Posterior cingulate gyrus (tissue), 11 donors: ENCODE measurements at regions not wholly inside any gene's neighbourhood (a gene's known extent, or its start where the extent isn't known, plus 50 kb on each side); places are given as distances from the start of the nearest gene placed in this dataset.
"Not testable (repeated sequence)": the region's sequence is repeated elsewhere in the genome, so short reads cannot be mapped to it uniquely, and the experiment has no call there.

Source experiments
- DNase-seq, 10 donors: peaks; one replicate each; pipeline versions ENCODE4 v3.0.0 to v3.0.0-alpha.2; 2020 to 2021; ENCODE audit warnings: mixed read lengths in 3 of 10
- intact Hi-C: fragments of 100-400 bp; cut with DNase I; formaldehyde crosslinking; loops from one replicate; pipeline ENCODE4 v1.15.1; 2023

DNA sequence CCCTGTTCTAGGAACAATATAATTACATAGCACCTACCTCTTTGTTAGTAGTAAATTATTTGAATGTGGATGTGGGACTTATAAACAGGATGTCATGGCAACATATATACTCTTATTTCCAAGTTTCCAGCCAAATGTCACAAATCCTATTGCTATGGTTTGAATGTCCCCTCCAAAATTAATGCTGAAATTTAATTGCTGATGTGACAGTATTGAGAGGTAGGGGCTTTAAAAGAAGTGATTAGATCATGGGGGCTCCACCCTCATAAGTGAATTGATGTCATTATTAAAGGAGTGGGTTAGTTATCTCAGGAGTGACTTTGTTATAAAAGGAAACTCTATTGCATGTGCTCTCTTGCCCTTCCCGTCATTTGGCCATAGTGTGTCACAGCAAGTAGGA lies 164.2 kb upstream of the ATF7IP start:
- intact Hi-C loops, result no loop called here
- no peak for DNase-seq

DNA sequence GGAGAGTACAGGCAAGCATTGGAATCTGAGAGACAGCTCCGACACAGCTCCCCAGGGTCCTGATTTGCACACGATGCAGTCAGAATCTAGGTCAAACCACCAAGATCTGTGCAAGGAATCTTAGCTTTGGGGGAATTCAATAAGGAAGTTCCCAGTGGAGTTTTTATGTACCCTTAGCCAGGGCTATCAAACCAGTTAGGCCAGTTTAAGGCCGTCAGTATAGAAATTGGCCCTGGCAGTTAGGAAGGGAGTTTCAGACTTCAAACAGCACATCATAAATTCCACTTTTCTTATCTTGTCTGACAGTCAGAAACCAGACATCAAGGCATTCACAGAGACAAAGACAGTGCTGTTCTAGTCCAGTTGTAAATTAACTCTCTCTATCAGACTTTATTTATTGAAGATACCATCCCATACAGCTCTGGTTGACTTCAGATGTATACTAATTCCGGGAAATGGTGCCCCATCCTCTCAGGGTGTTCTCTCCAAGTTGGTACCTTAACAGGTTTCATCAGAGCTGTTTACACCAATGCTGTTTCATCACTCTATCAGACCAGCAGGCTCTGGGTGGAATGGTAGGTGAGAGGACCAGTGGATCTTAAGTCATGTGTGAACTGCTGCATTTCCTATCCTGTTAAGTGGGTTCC lies 157.5 kb upstream of the ATF7IP start:
- intact Hi-C loops, result no loop called here
- no peak for DNase-seq

DNA sequence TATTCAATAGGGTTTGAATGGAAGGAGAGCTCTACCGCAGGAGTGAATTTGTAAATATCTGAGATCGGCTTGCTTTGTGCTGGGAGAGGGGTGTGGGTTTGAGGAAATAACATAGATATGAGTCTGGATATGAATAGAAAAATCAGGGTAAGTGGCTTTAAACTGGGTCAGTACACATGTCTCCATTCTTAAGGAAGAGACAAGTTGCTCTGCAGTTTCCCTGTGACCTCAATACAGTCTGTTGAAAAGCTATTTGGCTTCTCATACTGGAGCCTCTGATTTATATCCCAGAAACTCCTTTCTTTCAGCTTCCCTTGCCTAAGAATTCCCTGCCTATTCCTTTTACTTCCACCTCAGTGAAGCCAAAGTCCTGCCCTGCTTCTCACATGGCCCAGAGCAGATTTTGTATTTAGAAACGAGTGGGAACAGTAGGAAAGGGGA lies 153.5 kb upstream of the ATF7IP start:
- no peak for DNase-seq
- intact Hi-C loops, result no loop called here

DNA sequence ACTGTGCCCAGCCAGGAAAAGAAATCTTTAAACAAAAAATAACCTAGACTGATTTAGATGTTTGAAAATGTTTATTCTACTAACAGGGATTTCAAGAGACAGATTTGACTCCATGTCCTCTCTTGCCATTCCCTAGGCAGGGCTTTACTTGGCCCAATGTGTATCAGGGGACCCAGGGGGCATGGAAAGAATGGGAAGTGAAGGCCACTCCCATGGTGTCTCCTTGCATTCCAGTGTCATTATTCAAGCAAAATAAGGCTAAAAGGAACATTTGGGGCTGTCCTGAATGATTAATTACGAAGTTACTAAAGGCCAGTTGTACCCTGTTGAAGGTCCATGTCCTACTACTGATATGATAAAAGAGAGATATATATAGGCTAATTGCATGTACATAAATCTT lies 151.9 kb upstream of the ATF7IP start:
- intact Hi-C loops, result no loop called here
- DNase-seq, result no peak

DNA sequence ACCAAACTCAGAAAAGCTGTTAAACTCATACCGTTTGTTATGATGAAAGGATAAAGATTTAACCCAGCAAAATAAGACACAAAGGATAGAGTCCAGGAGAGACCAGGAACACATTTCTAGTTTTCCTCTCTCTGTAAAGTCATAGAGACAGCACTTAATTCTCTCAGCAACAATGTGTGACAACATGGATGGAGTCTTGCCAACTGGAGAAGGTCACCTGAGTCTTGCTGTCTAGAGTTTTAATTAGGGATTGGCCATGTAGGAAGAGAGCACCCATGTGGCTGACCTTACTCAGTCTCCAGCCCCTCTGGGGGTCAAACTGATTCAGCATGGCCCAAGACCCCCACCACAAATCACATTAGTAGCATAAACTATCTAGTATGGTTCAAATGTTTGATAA lies 151.0 kb upstream of the ATF7IP start:
- DNase-seq, result no peak
- intact Hi-C loops, result no loop called here

DNA sequence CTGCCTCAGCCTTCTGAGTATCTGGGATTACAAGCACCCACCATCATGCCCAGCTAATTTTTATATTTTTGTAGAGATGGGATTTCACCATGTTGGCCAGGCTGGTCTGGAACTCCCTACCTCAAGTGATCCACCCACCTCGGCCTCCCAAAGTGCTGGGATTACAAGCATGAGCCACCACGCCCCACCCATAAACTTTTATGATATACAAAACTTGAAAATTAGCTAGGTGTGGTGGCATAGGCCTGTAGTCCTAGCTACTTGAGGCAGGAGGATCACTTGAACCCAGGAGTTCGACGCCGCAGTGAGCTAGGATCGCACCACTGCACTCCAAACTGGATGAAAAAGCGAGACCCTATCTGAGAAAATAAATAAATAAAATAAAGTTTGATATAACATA lies 149.5 kb upstream of the ATF7IP start:
- DNase-seq, intact Hi-C loops: not testable (repeated sequence)

DNA sequence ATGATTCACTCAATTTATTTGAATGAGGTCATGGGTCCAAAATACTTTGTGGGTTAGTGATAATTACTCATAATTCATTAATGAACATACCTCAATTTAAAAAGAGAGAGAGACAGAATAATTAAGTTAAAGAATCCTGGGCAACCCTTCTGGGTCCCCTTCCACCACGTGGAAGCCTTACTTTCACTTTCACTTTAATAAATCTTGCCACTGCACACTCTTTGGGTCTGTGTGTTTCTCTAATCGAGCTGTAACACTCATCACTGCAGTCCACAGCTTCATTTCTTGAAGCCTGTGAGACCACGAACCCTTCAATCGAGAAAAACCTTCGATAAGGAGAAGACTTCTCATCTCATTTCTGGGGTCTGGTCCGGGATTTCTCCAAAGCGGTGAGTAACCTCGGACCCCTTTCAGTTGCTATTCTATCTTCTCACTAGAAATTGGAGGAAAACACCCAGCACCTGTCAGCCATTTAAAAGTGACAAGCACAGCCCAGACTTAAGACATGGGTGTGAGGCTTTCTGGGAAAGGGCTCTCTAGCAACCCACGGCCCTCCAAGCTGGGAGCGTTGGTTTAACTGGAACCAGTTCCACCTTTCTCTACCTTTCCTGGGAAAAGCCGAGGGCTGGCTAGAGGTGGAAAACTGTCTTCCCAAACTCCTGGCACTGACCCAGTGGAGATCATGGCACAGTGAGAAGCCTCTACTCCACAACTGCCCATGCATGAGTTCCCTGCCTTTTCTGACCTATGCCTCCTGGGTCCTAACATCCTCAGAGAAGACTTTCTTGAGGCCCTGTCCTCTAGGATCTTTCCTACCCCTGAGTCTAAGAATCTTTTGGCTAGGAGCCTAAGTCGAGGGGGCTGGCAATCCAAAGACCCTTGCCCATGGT lies 148.8 kb upstream of the ATF7IP start:
- intact Hi-C loops, result no loop called here
- DNase-seq, result no peak

DNA sequence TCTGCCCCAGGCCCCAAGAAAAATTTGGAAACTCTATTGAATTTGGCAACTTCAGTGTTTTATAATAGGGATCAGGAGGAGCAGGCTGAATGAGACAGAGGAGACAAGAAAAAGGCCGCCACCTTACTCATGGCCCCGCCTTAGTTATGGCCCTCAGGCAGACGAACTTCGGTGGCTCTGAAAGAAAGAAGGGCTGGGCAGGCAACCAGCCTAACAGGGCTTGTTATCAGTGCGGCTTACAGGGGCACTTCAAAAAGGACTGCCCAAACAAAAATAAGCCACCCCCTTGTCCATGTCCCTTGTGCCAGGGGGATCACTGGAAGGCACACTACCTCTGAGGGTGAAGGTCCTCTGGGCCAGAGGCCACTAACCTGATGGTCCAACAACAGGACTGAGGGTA lies 146.3 kb upstream of the ATF7IP start:
- intact Hi-C loops, result no loop called here
- no peak for DNase-seq

DNA sequence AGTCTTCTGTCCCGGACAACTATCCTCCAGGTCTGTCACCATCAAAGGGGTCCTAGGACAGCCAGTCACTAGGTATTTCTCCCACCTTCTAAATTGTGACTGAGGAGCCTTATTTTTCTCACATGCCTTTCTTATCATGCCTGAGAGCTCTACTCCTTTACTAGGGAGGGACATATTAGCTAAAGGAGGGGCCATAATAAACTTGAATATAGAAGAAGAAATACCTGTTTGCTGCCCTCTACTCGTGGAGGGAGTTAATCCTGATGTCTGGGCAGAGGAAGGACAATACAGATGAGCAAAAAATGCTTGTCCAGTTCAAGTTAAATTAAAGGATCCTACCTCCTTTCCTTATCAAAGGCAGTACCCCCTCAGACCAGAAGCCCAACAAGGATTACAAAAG lies 145.8 kb upstream of the ATF7IP start:
- not testable (repeated sequence) for DNase-seq
- intact Hi-C loops, result loop anchor here (10.0 kb wide), 1 partner anchor 325 kb away; no protein-coding TSS in a partner anchor

DNA sequence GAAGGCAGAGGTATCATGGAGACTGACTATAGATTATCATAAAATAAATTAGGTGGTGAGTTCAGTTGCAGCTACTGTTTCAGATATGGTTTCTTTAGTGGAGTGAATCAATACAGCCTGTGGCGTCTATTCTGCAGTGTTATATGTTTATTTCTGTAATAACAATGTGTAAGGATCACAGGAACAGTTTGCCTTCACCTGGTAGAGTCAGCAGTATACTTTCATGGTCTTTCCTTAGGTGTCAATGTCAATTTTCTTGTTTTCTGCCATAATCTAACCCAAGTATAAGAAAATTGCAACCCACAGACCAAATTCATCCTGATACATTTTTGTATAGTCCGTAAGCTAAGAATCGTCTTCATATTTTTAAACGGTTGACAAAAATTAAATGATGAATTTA lies 140.4 kb upstream of the ATF7IP start:
- DNase-seq, result no peak

DNA sequence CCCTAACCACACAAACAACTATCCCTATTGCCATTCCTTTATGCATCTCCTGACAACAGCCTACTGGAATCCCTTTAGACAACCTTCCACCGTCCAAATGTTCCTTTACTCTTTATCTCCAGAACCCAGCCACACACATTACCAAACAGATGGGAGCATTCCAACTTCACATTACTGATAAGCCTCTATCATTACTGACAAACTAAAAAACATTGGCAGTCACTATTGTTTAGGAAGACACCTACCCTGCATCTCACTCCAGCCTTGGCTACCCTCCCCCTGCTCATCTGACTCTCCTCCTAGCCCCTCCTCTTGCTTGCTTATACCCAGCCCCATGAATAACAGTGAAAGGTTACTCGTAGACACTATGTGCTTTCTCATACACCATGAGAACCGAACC lies 130.3 kb upstream of the ATF7IP start:
- intact Hi-C loops, result loop anchor here (5.0 kb wide), 2 partner anchors 132 to 182 kb away; partner anchors contain the start of gene ATF7IP
- DNase-seq, result not testable (repeated sequence)

More for the DNA sequence above, 140.4 kb upstream of the ATF7IP start:
- intact Hi-C loops, result loop anchor here (10.0 kb wide), 1 partner anchor 320 kb away; no protein-coding TSS in a partner anchor

DNA sequence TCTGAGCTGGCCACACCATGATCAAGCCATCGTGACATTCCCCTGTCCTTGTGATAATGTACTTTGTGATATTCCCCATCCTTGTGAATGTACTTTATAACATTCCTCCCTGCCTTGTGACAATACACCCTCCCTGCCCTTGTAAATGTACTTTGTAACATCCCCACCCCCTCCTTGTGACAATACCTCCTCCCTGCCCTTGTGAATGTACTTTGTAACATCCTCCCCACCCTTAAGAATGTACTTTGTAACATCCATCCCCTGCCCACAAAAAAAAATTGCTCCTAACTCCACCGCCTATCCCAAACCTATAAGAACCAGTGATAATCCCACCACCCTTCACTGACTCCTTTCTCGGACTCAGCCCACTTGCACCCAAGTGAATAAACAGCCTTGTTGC lies 128.8 kb upstream of the ATF7IP start:
- DNase-seq, result not testable (repeated sequence)
- intact Hi-C loops, result loop anchor here (5.0 kb wide), 2 partner anchors 131 to 181 kb away; partner anchors contain the start of gene ATF7IP

DNA sequence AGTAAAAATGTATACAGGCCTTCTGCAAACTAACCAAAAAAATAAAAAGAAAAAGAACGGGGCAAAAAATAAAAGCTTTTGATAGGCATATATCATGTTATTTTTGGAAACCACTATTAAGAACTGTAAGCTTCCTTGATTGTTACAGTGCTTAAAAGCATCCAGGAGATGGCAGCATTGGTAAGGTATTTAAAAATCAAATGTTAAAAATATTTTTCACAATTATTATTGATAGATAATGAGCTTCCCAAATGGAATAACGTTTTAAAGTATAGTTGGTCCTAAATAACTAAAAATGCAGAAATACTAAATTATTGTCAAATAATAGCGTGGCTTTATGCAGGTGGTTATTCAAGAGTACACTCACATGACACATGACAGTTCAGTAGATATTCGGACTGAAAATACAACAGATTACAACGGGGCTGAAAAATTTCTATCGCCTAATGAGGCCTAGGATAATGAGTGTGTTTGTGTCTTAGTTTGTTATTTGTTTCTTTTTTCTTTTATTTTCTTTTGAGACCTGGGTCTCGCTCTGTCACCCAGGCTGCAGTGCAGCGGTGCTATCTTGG lies 127.2 kb upstream of the ATF7IP start:
- intact Hi-C loops, result loop anchor here (2.0 to 5.0 kb wide), 4 partner anchors 129 to 426 kb away; partner anchors contain the start of gene ATF7IP

DNA sequence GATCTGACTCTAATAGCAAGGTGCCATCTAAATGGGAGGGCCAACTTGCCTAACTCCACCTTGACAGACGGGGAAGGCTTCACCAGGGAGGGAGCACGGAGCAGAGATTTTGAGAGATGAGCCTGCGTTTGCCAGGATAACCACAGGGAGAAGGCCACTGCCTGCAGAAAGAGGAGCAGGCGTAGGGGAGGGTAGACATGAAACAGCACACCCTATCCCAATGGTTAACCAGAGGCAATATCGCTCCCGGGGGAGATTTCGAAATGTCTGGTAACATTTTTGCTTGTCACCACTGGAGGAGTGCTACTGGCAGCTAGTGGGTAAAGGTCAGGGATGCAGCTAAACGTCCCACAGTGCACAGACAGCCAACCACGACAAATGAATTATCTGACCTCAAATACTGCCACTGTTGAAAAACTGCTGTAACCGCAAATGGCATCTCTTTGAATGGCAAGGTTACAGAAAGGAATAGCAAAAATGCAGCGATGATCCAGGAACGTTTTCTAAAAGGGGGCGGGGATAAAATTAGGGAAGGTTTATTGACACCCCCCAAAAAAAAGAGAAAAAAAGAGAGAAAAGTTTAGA lies 126.0 kb upstream of the ATF7IP start:
- intact Hi-C loops, result loop anchor here (2.0 to 5.0 kb wide), 4 partner anchors 128 to 425 kb away; partner anchors contain the start of gene ATF7IP
- no peak for DNase-seq

More for the DNA sequence above, 127.2 kb upstream of the ATF7IP start:
- no peak for DNase-seq

DNA sequence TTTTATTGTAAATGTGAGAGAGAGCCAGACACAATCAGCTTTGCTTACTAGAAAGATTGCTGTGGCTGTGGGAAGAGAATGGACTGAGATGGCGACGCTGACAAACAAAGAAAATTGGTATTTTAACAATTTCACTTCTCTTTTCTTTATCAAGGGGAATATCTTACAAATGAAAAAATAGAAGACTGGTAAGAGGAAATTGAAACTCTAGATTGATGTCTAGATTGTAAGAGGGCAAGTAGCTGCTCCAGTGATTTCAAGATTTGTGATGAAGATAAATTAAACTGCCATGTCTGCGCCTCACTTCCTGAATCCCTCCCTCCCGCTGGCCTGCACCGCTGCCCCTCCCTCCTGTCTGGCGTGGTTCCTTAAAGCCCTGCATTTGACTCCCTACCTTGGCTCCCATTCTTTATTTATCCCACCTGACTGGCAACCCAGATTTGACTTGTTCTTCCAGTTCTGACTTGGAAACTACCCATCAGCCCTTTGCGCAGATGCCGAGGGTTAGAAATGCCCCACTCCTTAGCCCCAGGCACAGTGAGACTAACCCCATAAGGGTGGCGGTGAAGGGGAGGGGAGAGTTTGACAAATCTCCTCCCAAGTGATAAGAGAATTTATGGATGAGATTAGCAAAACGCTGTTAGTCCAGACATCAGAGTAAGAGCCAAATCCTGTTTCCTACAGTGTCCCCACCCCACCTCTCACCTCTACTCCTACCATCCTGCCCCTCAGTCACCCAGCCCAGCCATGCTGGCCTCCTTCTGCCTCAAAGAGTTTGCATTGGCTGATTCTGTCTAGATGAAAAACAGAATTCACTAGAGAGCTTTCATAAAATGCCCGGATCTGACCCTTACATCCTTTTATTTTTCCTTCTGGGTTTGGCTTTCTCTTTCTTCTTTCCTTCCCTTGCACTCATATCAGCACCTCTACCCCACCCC lies 125.3 kb upstream of the ATF7IP start:
- no peak for DNase-seq
- intact Hi-C loops, result loop anchor here (2.0 to 5.0 kb wide), 4 partner anchors 127 to 425 kb away; partner anchors contain the start of gene ATF7IP

DNA sequence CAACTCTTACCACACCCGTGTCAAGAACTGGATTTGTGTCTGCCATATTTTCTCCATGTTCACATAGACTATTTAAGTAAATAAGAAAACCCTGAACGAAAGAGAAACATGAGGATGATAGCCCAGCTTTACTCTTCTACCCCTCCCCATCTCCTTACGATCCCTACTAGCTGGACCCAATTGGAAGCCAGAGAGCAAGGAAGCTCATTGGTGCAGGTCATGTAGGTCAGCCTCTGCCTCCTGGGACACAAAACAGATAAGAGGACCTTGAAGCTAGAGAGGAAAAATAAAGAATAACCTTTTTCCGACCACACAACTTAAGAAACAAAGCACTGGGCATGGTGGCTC lies 124.6 kb upstream of the ATF7IP start:
- no peak for DNase-seq
- intact Hi-C loops, result no loop called here

DNA sequence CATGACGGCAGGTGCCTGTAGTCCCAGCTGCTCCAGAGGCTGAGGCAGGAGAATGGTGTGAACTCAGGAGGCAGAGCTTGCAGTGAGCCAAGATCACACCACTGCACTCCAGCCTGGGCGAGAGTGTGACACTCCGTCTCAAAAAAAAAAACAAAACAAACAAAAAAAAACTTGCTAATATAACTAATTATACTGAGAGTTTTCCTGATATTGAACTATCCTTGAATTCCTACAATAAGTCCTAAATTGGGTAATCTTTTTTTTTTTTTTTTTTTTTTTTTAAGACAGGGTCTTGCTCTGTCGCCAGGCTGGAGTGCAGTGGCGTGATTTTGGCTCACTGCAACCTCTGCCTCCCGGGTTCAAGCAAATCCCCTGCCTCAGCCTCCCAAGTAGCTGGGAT lies 122.7 kb upstream of the ATF7IP start:
- intact Hi-C loops, result not testable (repeated sequence)

DNA sequence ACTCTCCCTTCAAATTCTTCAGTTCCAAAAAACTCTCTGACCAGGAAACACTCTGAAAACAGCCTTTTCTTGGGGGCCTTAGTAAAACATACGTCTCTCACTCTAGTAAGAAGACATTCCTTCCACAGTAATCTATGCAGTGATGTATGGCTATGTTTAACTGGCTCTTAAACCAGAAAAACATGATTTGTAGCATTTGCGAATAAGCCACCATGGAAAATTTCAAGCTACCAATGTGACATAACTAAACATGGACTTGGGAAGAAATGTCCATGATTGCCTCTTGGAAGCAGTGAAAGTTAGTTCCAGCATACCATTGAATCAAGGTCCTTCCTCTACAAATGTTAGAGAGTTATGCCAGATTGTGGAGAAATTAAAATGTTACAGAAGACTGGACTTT lies 121.5 kb upstream of the ATF7IP start:
- intact Hi-C loops, result no loop called here
- DNase-seq, result no peak

More for the DNA sequence above, 122.7 kb upstream of the ATF7IP start:
- not testable (repeated sequence) for DNase-seq

DNA sequence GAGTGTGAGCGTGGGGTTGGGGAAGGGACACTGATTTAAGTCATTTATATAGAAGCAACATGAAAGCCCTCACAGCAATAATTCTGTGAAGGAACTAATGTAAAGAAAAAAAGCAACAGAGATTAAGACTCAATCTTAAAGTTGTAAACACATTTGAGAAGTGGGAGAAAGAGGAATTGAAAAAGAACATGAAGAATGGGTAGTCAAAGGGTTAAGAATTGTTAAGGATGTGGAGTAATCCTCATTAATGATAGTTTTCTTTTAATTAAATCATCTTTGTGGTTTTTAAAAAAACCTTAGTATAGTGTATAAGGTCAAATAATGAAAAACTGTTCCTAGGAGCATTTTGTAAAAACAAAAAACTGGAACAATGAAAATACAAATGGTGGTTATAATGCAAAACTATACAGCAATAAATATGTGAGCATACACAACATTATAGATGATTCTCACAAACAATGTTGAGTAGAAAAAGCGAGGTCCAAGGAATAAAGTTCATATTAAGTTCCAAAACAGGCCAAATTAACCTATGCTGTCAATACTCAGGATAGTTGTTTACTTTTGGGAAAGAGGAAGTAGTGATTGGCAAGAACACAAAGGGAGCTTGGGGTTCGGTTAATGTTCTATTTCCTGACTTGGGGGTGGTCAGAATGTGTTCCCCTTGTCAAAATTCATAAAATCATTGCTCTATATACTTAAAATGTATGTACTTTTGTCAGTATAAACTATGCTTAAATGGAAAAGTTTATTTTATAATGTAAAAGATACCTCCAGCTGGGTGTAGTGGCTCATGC lies 120.4 kb upstream of the ATF7IP start:
- intact Hi-C loops, result no loop called here
- DNase-seq, result no peak
